ENCODE measurements at regions not wholly inside any gene's neighbourhood (a gene's known extent, or its start where the extent isn't known, plus 50 kb on each side); places are given as distances from the start of the nearest gene placed in this dataset.
"Not testable (repeated sequence)": the region's sequence is repeated elsewhere in the genome, so short reads cannot be mapped to it uniquely, and the experiment has no call there.

DNA sequence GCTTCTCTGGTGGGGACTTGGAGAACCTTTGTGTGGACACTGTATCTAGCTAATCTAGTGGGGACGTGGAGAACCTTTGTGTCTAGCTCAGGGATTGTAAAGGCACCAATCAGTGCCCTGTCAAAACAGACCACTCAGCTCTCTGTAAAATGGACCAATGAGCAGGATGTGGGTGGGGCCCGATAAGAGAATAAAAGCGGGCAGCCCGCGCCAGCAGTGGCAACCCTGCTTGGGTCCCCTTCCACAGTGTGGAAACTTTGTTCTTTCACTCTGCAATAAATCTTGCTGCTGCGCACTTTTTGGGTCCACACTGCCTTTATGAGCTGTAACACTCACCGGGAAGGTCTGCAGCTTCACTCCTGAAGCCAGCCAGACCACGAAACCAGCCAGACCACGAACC, 365.4 kb downstream of the DNAH5 start:
- not testable (repeated sequence) for H3K36me3 ChIP-seq (ENCODE audit: insufficient read depth, low read length); H3K79me2 ChIP-seq (ENCODE audit: low read length); H2AFZ ChIP-seq (ENCODE audit: low read length); H3K9me2 ChIP-seq (replicated peaks; ENCODE audit: insufficient read depth, low read length); H3K4me1 ChIP-seq (ENCODE audit: low read length); H3K27me3 ChIP-seq (ENCODE audit: low read length); H4K20me1 ChIP-seq (ENCODE audit: insufficient read depth, low read depth, low read length); H3K9ac ChIP-seq (ENCODE audit: low read length); DNase-seq; H3K27ac ChIP-seq (ENCODE audit: low read length); H3K4me3 ChIP-seq (ENCODE audit: low read length); H3K4me2 ChIP-seq (ENCODE audit: low read depth, low read length, poor library complexity, severe bottlenecking)
- H3K9me3 ChIP-seq (ENCODE audit: low read length): peaks cover 16% of the 10 kb centered on the region

DNA sequence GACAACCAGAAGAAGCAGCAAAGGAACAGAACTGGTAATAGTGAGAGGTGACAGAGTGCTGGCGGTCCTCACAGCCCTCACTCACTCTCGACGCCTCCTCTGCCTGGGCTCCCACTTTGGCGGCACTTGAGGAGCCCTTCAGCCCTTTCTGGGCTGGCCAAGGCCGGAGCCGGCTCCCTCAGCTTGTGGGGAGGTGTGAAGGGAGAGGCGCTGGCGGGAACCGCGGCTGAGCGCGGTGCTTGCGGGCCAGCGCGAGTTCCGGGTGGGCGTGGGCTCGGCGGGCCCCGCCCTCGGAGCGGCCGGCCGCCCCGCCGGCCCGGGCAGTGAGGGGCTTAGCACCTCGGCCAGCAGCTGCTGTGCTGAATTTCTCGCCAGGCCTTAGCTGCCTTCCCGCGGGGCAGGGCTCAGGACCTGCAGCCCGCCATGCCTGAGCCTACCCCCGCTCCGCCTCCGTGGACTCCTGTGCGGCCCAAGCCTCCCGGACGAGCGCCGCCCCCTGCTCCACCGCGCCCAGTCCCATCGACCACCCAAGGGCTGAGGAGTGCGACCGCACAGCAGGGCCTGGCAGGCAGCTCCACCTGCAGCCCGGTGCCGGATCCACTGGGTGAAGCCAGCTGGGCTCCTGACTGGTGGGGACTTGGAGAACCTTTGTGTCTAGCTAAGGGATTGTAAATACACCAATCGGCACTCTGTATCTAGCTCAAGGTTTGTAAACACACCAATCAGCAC, 366.0 kb downstream of the DNAH5 start:
- H3K27ac ChIP-seq (ENCODE audit: low read length); H3K9ac ChIP-seq (ENCODE audit: low read length); H3K79me2 ChIP-seq (ENCODE audit: low read length); H3K9me2 ChIP-seq (replicated peaks; ENCODE audit: insufficient read depth, low read length); H3K4me2 ChIP-seq (ENCODE audit: low read depth, low read length, poor library complexity, severe bottlenecking); H3K27me3 ChIP-seq (ENCODE audit: low read length); H3K4me3 ChIP-seq (ENCODE audit: low read length); H3K4me1 ChIP-seq (ENCODE audit: low read length); H3K36me3 ChIP-seq (ENCODE audit: insufficient read depth, low read length); DNase-seq; H2AFZ ChIP-seq (ENCODE audit: low read length); H4K20me1 ChIP-seq (ENCODE audit: insufficient read depth, low read depth, low read length): not testable (repeated sequence)
- H3K9me3 ChIP-seq (ENCODE audit: low read length): peaks cover 11% of the 10 kb centered on the region

- DNase-seq: no peak
- no peaks in the 10 kb centered on the region for H3K4me1 ChIP-seq (ENCODE audit: low read length)
- H3K9ac ChIP-seq (ENCODE audit: low read length): no peak overlapping the region
- H2AFZ ChIP-seq (ENCODE audit: low read length): no peak overlapping the region
- H3K36me3 ChIP-seq (ENCODE audit: insufficient read depth, low read length): no peaks in the 10 kb centered on the region
- H3K4me3 ChIP-seq (ENCODE audit: low read length): no peak overlapping the region
- H3K4me2 ChIP-seq (ENCODE audit: low read depth, low read length, poor library complexity, severe bottlenecking): no peak overlapping the region
- H4K20me1 ChIP-seq (ENCODE audit: insufficient read depth, low read depth, low read length): no peaks in the 10 kb centered on the region
- H3K9me3 ChIP-seq (ENCODE audit: low read length): peaks cover 16% of the 10 kb centered on the region
- H3K9me2 ChIP-seq (replicated peaks; ENCODE audit: insufficient read depth, low read length): no peaks in the 10 kb centered on the region
- no peaks in the 10 kb centered on the region for H3K27me3 ChIP-seq (ENCODE audit: low read length)
- H3K27ac ChIP-seq (ENCODE audit: low read length): no peak overlapping the region
- H3K79me2 ChIP-seq (ENCODE audit: low read length): no peaks in the 10 kb centered on the region
Measured at GRCh38 chr5:13574574-13574973, 369.9 kb downstream of the DNAH5 start.

GRCh38 chr5:13572163-13572562, 372.3 kb downstream of the DNAH5 start:
- Histone ChIP-seq H3K9me2 (replicated peaks; ENCODE audit: insufficient read depth, low read length) (no peaks in the 10 kb centered on the region), H2AFZ (ENCODE audit: low read length) (no peak overlapping the region), H3K27me3 (ENCODE audit: low read length) (no peaks in the 10 kb centered on the region), H3K4me1 (ENCODE audit: low read length) (no peaks in the 10 kb centered on the region), H3K36me3 (ENCODE audit: insufficient read depth, low read length) (no peaks in the 10 kb centered on the region), H4K20me1 (ENCODE audit: insufficient read depth, low read depth, low read length) (no peaks in the 10 kb centered on the region), H3K4me3 (ENCODE audit: low read length) (no peak overlapping the region), H3K4me2 (ENCODE audit: low read depth, low read length, poor library complexity, severe bottlenecking) (no peak overlapping the region), H3K9me3 (ENCODE audit: low read length) (peaks cover 33% of the 10 kb centered on the region), H3K9ac (ENCODE audit: low read length) (no peak overlapping the region), H3K27ac (ENCODE audit: low read length) (no peak overlapping the region), H3K79me2 (ENCODE audit: low read length) (no peaks in the 10 kb centered on the region)
- DNase-seq: no peak

- no peaks in the 10 kb centered on the region for H4K20me1 ChIP-seq (ENCODE audit: insufficient read depth, low read depth, low read length)
- H3K4me2 ChIP-seq (ENCODE audit: low read depth, low read length, poor library complexity, severe bottlenecking): no peak overlapping the region
- no peak overlapping the region for H3K4me3 ChIP-seq (ENCODE audit: low read length)
- H3K27ac ChIP-seq (ENCODE audit: low read length): no peak overlapping the region
- no peak overlapping the region for H3K9ac ChIP-seq (ENCODE audit: low read length)
- H3K9me3 ChIP-seq (ENCODE audit: low read length): peaks cover 43% of the 10 kb centered on the region
- no peak overlapping the region for H2AFZ ChIP-seq (ENCODE audit: low read length)
- no peaks in the 10 kb centered on the region for H3K27me3 ChIP-seq (ENCODE audit: low read length)
- no peaks in the 10 kb centered on the region for H3K79me2 ChIP-seq (ENCODE audit: low read length)
- no peaks in the 10 kb centered on the region for H3K4me1 ChIP-seq (ENCODE audit: low read length)
- H3K9me2 ChIP-seq (replicated peaks; ENCODE audit: insufficient read depth, low read length): no peaks in the 10 kb centered on the region
- no peaks in the 10 kb centered on the region for H3K36me3 ChIP-seq (ENCODE audit: insufficient read depth, low read length)
- no peak for DNase-seq
Measured at GRCh38 chr5:13569090-13569715, 375.3 kb downstream of the DNAH5 start.

GRCh38 chr5:13567819-13568218, 376.7 kb downstream of the DNAH5 start:
- Histone ChIP-seq H3K9me2 (replicated peaks; ENCODE audit: insufficient read depth, low read length) (no peaks in the 10 kb centered on the region), H3K27me3 (ENCODE audit: low read length) (no peaks in the 10 kb centered on the region), H3K36me3 (ENCODE audit: insufficient read depth, low read length) (no peaks in the 10 kb centered on the region), H4K20me1 (ENCODE audit: insufficient read depth, low read depth, low read length) (no peaks in the 10 kb centered on the region), H3K79me2 (ENCODE audit: low read length) (no peaks in the 10 kb centered on the region), H2AFZ (ENCODE audit: low read length) (no peak overlapping the region), H3K27ac (ENCODE audit: low read length) (no peak overlapping the region), H3K9me3 (ENCODE audit: low read length) (peaks cover 46% of the 10 kb centered on the region), H3K4me1 (ENCODE audit: low read length) (no peaks in the 10 kb centered on the region), H3K9ac (ENCODE audit: low read length) (no peak overlapping the region), H3K4me3 (ENCODE audit: low read length) (no peak overlapping the region), H3K4me2 (ENCODE audit: low read depth, low read length, poor library complexity, severe bottlenecking) (no peak overlapping the region)
- DNase-seq: no peak

GRCh38 chr5:13566871-13567339, 377.6 kb downstream of the DNAH5 start:
- no peak overlapping the region for H2AFZ ChIP-seq (ENCODE audit: low read length)
- H3K9ac ChIP-seq (ENCODE audit: low read length): no peak overlapping the region
- H3K36me3 ChIP-seq (ENCODE audit: insufficient read depth, low read length): no peaks in the 10 kb centered on the region
- no peak overlapping the region for H3K27ac ChIP-seq (ENCODE audit: low read length)
- H3K4me1 ChIP-seq (ENCODE audit: low read length): no peaks in the 10 kb centered on the region
- no peak overlapping the region for H3K4me2 ChIP-seq (ENCODE audit: low read depth, low read length, poor library complexity, severe bottlenecking)
- no peaks in the 10 kb centered on the region for H4K20me1 ChIP-seq (ENCODE audit: insufficient read depth, low read depth, low read length)
- H3K27me3 ChIP-seq (ENCODE audit: low read length): no peaks in the 10 kb centered on the region
- no peaks in the 10 kb centered on the region for H3K9me2 ChIP-seq (replicated peaks; ENCODE audit: insufficient read depth, low read length)
- H3K4me3 ChIP-seq (ENCODE audit: low read length): no peak overlapping the region
- no peaks in the 10 kb centered on the region for H3K79me2 ChIP-seq (ENCODE audit: low read length)
- H3K9me3 ChIP-seq (ENCODE audit: low read length): peaks cover 44% of the 10 kb centered on the region
- DNase-seq: no peak

DNA sequence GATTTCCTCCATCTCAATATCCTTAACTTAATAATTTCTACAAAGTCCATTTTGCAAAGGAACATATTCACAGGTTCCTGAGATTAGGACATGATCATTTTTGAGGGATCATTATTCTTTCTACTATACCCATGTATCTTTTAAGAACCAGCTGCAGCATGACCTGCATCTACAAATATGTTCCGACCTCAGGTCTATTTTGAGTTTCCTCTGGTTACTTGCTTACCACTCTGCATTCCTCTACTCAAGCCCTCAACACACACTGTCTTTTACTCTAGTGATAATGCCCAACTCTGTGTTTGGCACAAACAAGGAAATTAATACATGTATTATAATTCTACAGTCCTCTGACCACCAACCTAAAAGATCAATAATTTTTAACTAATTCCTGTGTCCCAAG, 386.1 kb downstream of the DNAH5 start:
- Histone ChIP-seq H3K9me3 (ENCODE audit: low read length) (peaks cover 26% of the 10 kb centered on the region), H3K4me3 (ENCODE audit: low read length) (no peak overlapping the region), H3K4me2 (ENCODE audit: low read depth, low read length, poor library complexity, severe bottlenecking) (no peak overlapping the region), H3K4me1 (ENCODE audit: low read length) (no peaks in the 10 kb centered on the region), H3K27ac (ENCODE audit: low read length) (no peak overlapping the region), H3K9me2 (replicated peaks; ENCODE audit: insufficient read depth, low read length) (no peaks in the 10 kb centered on the region), H3K79me2 (ENCODE audit: low read length) (no peaks in the 10 kb centered on the region), H3K36me3 (ENCODE audit: insufficient read depth, low read length) (no peaks in the 10 kb centered on the region), H2AFZ (ENCODE audit: low read length) (no peak overlapping the region), H3K9ac (ENCODE audit: low read length) (no peak overlapping the region), H4K20me1 (ENCODE audit: insufficient read depth, low read depth, low read length) (no peaks in the 10 kb centered on the region), H3K27me3 (ENCODE audit: low read length) (no peaks in the 10 kb centered on the region)
- no peak for DNase-seq

Data from Karpas-422 (cell line).